Chondrocyte (in vitro differentiated cells): ENCODE measurements at regions not wholly inside any gene's neighbourhood (a gene's known extent, or its start where the extent isn't known, plus 50 kb on each side); places are given as distances from the start of the nearest gene placed in this dataset.

Experiments used
- DNase-seq: peaks from one replicate; pipeline ENCODE4 v3.0.0; 2021; ENCODE audit warnings: mixed read lengths, low spot score
- H3K27ac Mint-ChIP-seq: one replicate; pipeline ENCODE4 v1.8.0; 2021; ENCODE audit warnings: mild to moderate bottlenecking, moderate library complexity, mixed read lengths; ENCODE audit not compliant: unreplicated experiment
- H3K27me3 Mint-ChIP-seq: 2 replicates; pipeline ENCODE4 v1.8.0; 2021; ENCODE audit warnings: low read depth, mixed read lengths
- H3K36me3 Mint-ChIP-seq: 2 replicates; pipeline ENCODE4 v1.8.0; 2021; ENCODE audit warnings: low read depth, mixed read lengths
- H3K4me1 Mint-ChIP-seq: 2 replicates; pipeline ENCODE4 v1.8.0; 2021; ENCODE audit warnings: low read depth, mild to moderate bottlenecking, mixed read lengths
- H3K4me3 Mint-ChIP-seq: one replicate; pipeline ENCODE4 v1.8.0; 2021; ENCODE audit warnings: mild to moderate bottlenecking, moderate library complexity, mixed read lengths; ENCODE audit not compliant: unreplicated experiment
- H3K9me3 Mint-ChIP-seq: 2 replicates; pipeline ENCODE4 v1.8.0; 2021; ENCODE audit warnings: low read depth, mixed read lengths
- TF ChIP-seq, protein P1 (sequence below): fragments of 200-600 bp; sonication (generic); IDR thresholded peaks from 2 replicates; pipeline ENCODE4 v1.5.0; 2021; ENCODE audit warnings: antibody characterized with exemption, mild to moderate bottlenecking, moderate library complexity

DNA sequence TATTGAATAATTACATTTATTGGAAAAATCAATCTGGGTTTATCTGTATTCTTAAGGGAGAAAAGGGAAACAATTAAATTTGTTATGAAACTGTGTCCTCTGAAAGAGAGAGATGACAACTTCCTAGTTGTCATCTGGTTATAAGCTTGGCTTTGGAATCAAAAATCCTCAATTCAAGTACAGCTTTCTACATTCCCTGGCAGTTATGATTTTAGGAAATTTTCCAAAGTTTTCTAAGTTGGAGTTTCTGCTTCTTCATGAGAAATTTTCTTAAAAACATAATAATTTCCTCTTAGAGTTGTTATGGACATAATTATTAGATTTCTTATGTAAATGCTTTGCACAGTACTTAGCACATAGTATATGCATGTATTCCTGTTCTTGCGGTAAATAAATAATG is 625.6 kb upstream of the SLC39A10 start:
- TF ChIP-seq, protein P1, sequence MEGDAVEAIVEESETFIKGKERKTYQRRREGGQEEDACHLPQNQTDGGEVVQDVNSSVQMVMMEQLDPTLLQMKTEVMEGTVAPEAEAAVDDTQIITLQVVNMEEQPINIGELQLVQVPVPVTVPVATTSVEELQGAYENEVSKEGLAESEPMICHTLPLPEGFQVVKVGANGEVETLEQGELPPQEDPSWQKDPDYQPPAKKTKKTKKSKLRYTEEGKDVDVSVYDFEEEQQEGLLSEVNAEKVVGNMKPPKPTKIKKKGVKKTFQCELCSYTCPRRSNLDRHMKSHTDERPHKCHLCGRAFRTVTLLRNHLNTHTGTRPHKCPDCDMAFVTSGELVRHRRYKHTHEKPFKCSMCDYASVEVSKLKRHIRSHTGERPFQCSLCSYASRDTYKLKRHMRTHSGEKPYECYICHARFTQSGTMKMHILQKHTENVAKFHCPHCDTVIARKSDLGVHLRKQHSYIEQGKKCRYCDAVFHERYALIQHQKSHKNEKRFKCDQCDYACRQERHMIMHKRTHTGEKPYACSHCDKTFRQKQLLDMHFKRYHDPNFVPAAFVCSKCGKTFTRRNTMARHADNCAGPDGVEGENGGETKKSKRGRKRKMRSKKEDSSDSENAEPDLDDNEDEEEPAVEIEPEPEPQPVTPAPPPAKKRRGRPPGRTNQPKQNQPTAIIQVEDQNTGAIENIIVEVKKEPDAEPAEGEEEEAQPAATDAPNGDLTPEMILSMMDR, result no peak
- Mint-ChIP-seq H3K27ac (no peak overlapping the region), H3K36me3 (no peaks in the 10 kb centered on the region), H3K27me3 (peaks cover 7% of the 10 kb centered on the region), H3K9me3 (no peaks in the 10 kb centered on the region), H3K4me1 (no peaks in the 10 kb centered on the region), H3K4me3 (no peak overlapping the region)
- no peak for DNase-seq

DNA sequence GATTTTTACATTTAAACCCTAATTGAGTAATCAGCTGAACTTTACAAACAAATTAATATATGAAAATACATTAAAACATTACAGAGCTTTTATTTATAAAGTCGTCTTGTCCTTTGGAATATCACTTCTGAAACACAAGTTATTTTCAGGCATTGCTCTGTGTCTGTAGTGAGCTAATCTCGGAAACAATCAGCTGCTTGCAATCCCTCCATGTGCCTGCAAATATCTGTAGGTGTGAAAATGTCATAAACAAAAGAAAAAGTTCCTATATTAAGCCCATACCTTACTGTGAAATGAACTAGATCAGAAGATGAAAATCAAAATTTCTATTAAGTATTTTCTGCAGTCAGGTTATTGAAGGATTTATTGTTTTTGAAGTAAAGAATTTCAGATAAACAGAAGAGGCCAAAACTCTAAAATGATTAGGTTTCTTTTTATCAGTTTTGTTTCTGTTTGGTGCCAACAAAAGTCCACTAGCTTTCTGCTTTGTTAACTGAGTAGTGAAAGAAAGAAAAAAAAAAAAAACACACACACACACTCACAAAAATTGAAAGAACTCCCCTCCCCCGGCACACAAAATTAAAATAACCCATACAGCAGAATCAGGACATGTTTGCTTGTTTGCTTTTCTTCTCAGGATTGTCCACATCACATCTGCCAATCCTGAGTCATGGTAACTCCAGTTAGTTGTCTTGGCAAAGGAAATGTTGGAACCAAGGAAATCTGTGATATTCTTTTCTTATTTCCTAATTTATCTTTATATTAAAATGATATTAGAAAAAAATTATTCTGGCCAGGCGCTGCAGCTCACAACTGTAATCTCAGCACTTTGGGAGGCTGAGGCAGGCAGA is 627.0 kb upstream of the SLC39A10 start:
- no peak overlapping the region for H3K27ac Mint-ChIP-seq
- no peaks in the 10 kb centered on the region for H3K9me3 Mint-ChIP-seq
- no peaks in the 10 kb centered on the region for H3K4me1 Mint-ChIP-seq
- no peak for DNase-seq
- H3K36me3 Mint-ChIP-seq, result no peaks in the 10 kb centered on the region
- no peak overlapping the region for H3K4me3 Mint-ChIP-seq
- TF ChIP-seq, protein P1, result no peak
- H3K27me3 Mint-ChIP-seq, result peaks cover 7% of the 10 kb centered on the region

DNA sequence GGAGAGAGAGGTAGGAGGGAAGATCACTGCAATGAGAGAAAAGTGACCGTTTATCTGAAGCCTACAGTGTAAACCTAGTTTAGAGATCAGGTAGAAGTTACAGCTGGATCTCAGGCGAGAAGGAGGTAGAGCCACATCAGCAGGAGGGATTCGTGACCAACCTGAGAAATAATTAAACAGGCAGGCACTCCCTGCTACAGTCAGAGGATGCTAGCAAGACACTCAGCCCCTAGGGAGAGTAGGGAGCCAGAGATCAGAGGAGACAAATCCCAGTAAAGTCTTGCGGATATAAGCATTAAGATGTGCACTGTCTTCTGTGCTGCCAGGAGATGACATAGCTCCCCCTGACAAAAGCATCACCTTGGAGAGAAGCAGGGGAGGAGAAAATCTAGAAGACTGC is 629.1 kb upstream of the SLC39A10 start:
- TF ChIP-seq, protein P1, result no peak
- Mint-ChIP-seq H3K36me3 (no peaks in the 10 kb centered on the region), H3K27me3 (peaks cover 7% of the 10 kb centered on the region), H3K9me3 (no peaks in the 10 kb centered on the region), H3K4me1 (no peaks in the 10 kb centered on the region), H3K4me3 (no peak overlapping the region), H3K27ac (no peak overlapping the region)
- DNase-seq, result no peak

DNA sequence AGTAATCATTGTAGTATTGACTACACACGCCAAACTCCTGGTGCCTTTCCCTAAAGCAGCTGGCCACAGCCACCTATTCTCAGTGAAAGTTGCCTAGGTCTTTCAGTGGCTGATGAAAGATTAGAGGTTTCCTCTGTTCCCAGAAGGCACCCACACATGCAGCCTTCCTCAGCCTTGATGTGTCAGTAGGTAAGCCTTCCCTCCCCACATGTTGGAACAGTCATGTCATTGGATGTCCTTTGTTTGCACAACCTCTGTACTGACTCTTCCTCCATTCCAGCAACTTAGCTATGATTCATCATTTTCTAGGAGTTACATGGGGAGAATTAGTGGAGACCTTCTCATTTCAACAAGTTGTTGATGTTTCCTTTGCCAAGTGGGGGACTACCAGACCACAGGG is 630.8 kb upstream of the SLC39A10 start:
- no peaks in the 10 kb centered on the region for H3K36me3 Mint-ChIP-seq
- H3K4me3 Mint-ChIP-seq, result no peak overlapping the region

DNA sequence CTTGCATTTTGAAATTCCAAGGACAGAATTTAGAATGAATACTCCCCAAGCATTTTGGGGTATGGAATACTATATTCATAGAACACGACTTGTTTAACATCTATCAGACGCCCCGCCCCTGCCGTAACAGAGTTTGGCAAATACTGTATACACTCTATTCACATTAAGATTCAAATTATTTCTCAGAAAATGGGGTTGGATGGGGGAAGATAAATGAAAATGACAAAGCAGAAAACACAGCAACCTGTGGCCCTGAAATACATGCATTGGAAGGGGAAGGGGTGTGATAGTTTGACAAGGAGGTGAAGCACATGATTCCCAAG is 634.6 kb upstream of the SLC39A10 start:
- TF ChIP-seq, protein P1, result no peak
- H3K9me3 Mint-ChIP-seq, result no peaks in the 10 kb centered on the region
- H3K4me3 Mint-ChIP-seq, result no peak overlapping the region
- no peak overlapping the region for H3K27ac Mint-ChIP-seq
- no peak for DNase-seq
- H3K4me1 Mint-ChIP-seq, result no peaks in the 10 kb centered on the region
- H3K36me3 Mint-ChIP-seq, result no peaks in the 10 kb centered on the region
- peaks cover 2% of the 10 kb centered on the region for H3K27me3 Mint-ChIP-seq

More for the DNA sequence above, 630.8 kb upstream of the SLC39A10 start:
- Mint-ChIP-seq H3K27me3 (peaks cover 9% of the 10 kb centered on the region), H3K27ac (no peak overlapping the region), H3K9me3 (no peaks in the 10 kb centered on the region), H3K4me1 (no peaks in the 10 kb centered on the region)
- TF ChIP-seq, protein P1, result no peak
- no peak for DNase-seq
